HepG2 (cell line): ENCODE measurements at regions not wholly inside any gene's neighbourhood (a gene's known extent, or its start where the extent isn't known, plus 50 kb on each side); places are given as distances from the start of the nearest gene placed in this dataset.

Experiments
- FOXC1 ChIP-seq: sonication (generic); formaldehyde crosslinking; IDR thresholded peaks from 2 replicates; pipeline ENCODE4 v1.8.0; 2022; ENCODE audit warnings: mild to moderate bottlenecking, missing genetic modification reagents, borderline replicate concordance
- GABPB1 ChIP-seq: IDR thresholded peaks from 2 replicates; pipeline ENCODE4 v1.6.1; 2016; ENCODE audit warnings: mild to moderate bottlenecking, missing genetic modification reagents, moderate library complexity, missing compliant biosample characterization
- GATAD1 ChIP-seq: IDR thresholded peaks from 2 replicates; pipeline ENCODE4 v1.6.1; 2016; ENCODE audit warnings: missing genetic modification reagents, missing compliant biosample characterization
- GLMP ChIP-seq: sonication (generic); formaldehyde crosslinking; IDR thresholded peaks from 2 replicates; pipeline ENCODE4 v1.9.0; 2021; ENCODE audit warnings: missing genetic modification reagents, mild to moderate bottlenecking, borderline replicate concordance
- HNRNPK ChIP-seq: fragments of 200-400 bp; formaldehyde crosslinking; IDR thresholded peaks from 2 replicates; pipeline ENCODE4 v1.6.1; 2018; ENCODE audit warnings: low read length, low read depth, moderate library complexity, mild to moderate bottlenecking; ENCODE audit not compliant: poor library complexity, severe bottlenecking
- IRF9 ChIP-seq: sonication (generic); formaldehyde crosslinking; IDR thresholded peaks from 2 replicates; pipeline ENCODE4 v1.8.0; 2022; ENCODE audit warnings: missing genetic modification reagents, mild to moderate bottlenecking, borderline replicate concordance
- KLF9 ChIP-seq: IDR thresholded peaks from 2 replicates; pipeline ENCODE4 v1.6.1; 2016; ENCODE audit warnings: low read depth
- NFYC ChIP-seq: IDR thresholded peaks from 2 replicates; pipeline ENCODE4 v1.6.1; 2016; ENCODE audit warnings: missing genetic modification reagents, missing compliant biosample characterization
- NRL ChIP-seq: sonication (generic); formaldehyde crosslinking; IDR thresholded peaks from 2 replicates; pipeline ENCODE4 v1.5.0; 2020; ENCODE audit warnings: missing genetic modification reagents, mild to moderate bottlenecking, moderate library complexity, borderline replicate concordance
- REL ChIP-seq: sonication (generic); formaldehyde crosslinking; conservative IDR thresholded peaks from 2 replicates; pipeline ENCODE4 v1.8.0; 2022; ENCODE audit warnings: mild to moderate bottlenecking, missing genetic modification reagents, moderate library complexity
- TARDBP ChIP-seq: sonication (generic); formaldehyde crosslinking; IDR thresholded peaks from 2 replicates; pipeline ENCODE4 v1.8.0; 2022; ENCODE audit warnings: mild to moderate bottlenecking, missing genetic modification reagents
- ZBTB43 ChIP-seq: sonication (generic); formaldehyde crosslinking; conservative IDR thresholded peaks from 2 replicates; pipeline ENCODE4 v1.4.0; 2020; ENCODE audit warnings: missing genetic modification reagents
- ZC3H13 ChIP-seq: sonication (generic); formaldehyde crosslinking; IDR thresholded peaks from 2 replicates; pipeline ENCODE4 v1.8.1; 2023; ENCODE audit warnings: mild to moderate bottlenecking, missing genetic modification reagents, moderate library complexity
- ZFX ChIP-seq: sonication (generic); formaldehyde crosslinking; IDR thresholded peaks from 2 replicates; pipeline ENCODE4 v1.4.0; 2020; ENCODE audit warnings: mild to moderate bottlenecking, low read depth, missing genetic modification reagents, moderate library complexity
- ZMYM3 ChIP-seq: sonication (generic); formaldehyde crosslinking; IDR thresholded peaks from 2 replicates; pipeline ENCODE4 v1.5.1; 2020; ENCODE audit warnings: mild to moderate bottlenecking, missing genetic modification reagents
- TF ChIP-seq, protein P1 (sequence below): sonication (generic); formaldehyde crosslinking; IDR thresholded peaks from 2 replicates; pipeline ENCODE4 v1.5.0; 2020; ENCODE audit warnings: mild to moderate bottlenecking, missing genetic modification reagents, borderline replicate concordance

DNA sequence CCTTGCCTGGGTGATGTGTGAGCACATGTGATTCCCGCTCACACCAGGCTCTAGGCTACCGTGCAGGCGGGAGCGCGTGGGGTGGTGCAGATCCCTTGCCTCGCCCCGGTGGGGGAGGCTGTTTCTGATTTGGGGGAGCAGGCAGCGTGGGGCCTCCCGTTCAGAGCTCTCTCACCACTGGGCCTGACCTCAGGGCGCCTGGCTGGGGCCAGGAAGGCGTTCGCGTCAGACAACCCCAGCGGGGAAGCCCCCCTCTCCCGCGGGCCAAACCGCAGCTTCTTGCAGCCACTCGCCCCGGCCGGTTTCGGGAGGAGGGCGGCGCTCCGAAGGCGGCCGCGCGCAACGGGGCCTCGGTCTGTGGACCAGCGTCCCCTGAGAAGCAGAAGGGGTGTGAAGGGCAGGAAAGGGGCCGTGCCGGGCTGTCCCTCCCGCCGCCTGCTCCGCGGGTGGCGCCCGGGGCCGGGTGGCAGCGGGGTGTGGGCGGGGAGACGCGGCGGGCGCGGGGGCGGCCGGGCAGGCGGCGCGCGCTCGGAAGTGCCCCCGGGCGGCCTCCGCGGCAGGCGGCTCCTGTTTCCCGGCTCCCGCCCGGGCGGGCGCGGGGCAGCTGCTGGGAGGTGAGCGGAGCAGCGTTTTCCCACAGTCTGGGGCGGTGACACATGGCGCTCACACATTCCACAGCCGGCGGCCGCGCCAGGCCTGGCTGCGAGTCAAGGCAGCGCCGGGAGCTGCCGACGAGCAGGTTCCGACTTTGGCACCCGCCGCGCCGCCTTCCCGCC is 65.1 kb upstream of the HES1 start (continued):
- TF ChIP-seq KLF9, result 0 out of 2 replicates have a peak, but pooled peaks have one; percentile 56
- TF ChIP-seq NFYC (CRISPR knock-in tag), result no peak; the same call in none of the 2 replicates
- no peak for TF ChIP-seq GLMP
- TF ChIP-seq FOXC1, result peak; percentile 98
- peak; percentile 59 for TF ChIP-seq GABPB1 (CRISPR knock-in tag)
- peak; percentile 73 for TF ChIP-seq GATAD1 (CRISPR knock-in tag)
- TF ChIP-seq HNRNPK, result peak; percentile 15
- peak; percentile 97 for TF ChIP-seq IRF9
- peak; percentile 96 for TF ChIP-seq ZC3H13 (CRISPR knock-in tag)
- peak; percentile 98 for TF ChIP-seq REL (CRISPR knock-in tag)
- TF ChIP-seq TARDBP (CRISPR knock-in tag), result peak; percentile 80
- peak; percentile 61 for TF ChIP-seq ZMYM3 (CRISPR knock-in tag)
- peak; percentile 76 for TF ChIP-seq ZFX (CRISPR knock-in tag)
- TF ChIP-seq ZBTB43 (CRISPR knock-in tag), result peak; percentile 97
- TF ChIP-seq NRL (CRISPR knock-in tag), result peak; percentile 96
- TF ChIP-seq, protein P1, sequence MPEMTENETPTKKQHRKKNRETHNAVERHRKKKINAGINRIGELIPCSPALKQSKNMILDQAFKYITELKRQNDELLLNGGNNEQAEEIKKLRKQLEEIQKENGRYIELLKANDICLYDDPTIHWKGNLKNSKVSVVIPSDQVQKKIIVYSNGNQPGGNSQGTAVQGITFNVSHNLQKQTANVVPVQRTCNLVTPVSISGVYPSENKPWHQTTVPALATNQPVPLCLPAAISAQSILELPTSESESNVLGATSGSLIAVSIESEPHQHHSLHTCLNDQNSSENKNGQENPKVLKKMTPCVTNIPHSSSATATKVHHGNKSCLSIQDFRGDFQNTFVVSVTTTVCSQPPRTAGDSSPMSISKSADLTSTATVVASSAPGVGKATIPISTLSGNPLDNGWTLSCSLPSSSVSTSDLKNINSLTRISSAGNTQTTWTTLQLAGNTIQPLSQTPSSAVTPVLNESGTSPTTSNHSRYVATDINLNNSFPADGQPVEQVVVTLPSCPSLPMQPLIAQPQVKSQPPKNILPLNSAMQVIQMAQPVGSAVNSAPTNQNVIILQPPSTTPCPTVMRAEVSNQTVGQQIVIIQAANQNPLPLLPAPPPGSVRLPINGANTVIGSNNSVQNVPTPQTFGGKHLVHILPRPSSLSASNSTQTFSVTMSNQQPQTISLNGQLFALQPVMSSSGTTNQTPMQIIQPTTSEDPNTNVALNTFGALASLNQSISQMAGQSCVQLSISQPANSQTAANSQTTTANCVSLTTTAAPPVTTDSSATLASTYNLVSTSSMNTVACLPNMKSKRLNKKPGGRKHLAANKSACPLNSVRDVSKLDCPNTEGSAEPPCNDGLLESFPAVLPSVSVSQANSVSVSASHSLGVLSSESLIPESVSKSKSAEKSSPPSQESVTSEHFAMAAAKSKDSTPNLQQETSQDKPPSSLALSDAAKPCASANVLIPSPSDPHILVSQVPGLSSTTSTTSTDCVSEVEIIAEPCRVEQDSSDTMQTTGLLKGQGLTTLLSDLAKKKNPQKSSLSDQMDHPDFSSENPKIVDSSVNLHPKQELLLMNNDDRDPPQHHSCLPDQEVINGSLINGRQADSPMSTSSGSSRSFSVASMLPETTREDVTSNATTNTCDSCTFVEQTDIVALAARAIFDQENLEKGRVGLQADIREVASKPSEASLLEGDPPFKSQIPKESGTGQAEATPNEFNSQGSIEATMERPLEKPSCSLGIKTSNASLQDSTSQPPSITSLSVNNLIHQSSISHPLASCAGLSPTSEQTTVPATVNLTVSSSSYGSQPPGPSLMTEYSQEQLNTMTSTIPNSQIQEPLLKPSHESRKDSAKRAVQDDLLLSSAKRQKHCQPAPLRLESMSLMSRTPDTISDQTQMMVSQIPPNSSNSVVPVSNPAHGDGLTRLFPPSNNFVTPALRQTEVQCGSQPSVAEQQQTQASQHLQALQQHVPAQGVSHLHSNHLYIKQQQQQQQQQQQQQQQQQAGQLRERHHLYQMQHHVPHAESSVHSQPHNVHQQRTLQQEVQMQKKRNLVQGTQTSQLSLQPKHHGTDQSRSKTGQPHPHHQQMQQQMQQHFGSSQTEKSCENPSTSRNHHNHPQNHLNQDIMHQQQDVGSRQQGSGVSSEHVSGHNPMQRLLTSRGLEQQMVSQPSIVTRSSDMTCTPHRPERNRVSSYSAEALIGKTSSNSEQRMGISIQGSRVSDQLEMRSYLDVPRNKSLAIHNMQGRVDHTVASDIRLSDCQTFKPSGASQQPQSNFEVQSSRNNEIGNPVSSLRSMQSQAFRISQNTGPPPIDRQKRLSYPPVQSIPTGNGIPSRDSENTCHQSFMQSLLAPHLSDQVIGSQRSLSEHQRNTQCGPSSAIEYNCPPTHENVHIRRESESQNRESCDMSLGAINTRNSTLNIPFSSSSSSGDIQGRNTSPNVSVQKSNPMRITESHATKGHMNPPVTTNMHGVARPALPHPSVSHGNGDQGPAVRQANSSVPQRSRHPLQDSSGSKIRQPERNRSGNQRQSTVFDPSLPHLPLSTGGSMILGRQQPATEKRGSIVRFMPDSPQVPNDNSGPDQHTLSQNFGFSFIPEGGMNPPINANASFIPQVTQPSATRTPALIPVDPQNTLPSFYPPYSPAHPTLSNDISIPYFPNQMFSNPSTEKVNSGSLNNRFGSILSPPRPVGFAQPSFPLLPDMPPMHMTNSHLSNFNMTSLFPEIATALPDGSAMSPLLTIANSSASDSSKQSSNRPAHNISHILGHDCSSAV (CRISPR knock-in tag), result 0 out of 2 replicates have a peak, but pooled peaks have one; percentile 27
